HG03575 (cell line): ENCODE measurements at regions not wholly inside any gene's neighbourhood (a gene's known extent, or its start where the extent isn't known, plus 50 kb on each side); places are given as distances from the start of the nearest gene placed in this dataset.
"Not testable (repeated sequence)": the region's sequence is repeated elsewhere in the genome, so short reads cannot be mapped to it uniquely, and the experiment has no call there.

Experiments used
- ATAC-seq: cut with Tn5 transposase; IDR thresholded peaks from one replicate; pipeline ENCODE4 v1.9.1; 2021; ENCODE audit not compliant: unreplicated experiment, insufficient number of reproducible peaks, low FRiP score; ENCODE audit errors: extremely low read depth

DNA sequence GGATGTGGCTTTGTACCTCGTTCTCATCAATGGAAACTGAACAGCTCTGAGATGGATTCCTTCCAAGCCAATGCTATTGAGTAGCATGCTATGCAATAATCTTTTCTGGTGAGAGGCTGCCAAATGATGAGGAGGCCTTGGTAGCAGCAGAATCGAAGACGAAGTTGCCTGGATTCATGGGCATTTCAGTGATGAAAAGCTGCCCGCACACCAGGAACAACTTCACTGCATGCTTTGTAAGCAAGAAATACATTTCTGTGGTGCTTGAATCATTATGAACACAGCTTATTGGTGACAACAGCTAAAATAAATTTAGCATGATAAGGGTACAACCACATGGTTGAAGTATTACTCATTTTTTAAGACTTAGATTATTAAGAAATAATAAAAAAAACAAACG, 246.8 kb upstream of the ROBO1 start:
- ATAC-seq, result no peak

DNA sequence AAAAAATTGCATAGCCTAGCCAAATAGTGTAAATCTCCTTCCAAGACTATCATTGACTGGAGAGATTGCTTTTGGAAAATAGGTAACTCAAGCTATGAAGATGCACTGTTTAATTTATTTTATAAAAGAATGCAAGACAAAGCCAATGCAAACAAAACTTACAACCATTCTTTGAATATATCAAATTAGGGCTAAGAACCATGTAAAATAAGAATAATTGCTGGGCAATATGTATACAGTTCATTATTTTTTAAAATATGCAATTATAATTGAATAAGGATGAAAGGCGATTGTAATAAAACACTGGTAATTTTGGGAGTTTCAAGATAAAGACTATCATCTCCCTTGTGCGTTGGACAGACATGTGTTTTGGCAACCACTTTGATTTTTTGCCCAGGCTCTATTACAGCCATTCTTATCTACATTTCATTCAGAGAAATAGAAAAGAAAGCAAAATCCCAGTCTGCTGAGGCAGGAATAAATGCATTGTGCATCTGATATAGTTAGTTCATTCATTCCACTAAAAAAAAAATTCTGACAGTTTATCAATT, 242.3 kb upstream of the ROBO1 start:
- ATAC-seq, result no peak

DNA sequence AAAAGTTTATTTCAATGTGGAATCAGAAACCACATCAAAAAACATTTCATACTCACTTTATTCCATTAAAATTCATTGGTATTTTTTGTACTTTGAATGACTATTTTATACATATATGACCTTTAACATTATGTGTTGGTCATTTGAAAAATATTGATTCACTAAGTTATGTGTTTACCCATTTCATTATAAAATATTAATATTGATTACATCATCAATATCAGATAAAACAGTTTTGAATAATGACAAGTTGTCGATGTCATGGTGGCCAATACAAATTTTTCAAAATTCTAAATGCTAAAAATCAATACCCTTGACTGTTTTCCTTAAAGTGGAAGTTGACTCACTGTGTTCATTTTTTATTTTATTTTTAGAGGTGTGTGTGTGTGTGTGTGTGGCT, 239.7 kb upstream of the ROBO1 start:
- ATAC-seq, result no peak

DNA sequence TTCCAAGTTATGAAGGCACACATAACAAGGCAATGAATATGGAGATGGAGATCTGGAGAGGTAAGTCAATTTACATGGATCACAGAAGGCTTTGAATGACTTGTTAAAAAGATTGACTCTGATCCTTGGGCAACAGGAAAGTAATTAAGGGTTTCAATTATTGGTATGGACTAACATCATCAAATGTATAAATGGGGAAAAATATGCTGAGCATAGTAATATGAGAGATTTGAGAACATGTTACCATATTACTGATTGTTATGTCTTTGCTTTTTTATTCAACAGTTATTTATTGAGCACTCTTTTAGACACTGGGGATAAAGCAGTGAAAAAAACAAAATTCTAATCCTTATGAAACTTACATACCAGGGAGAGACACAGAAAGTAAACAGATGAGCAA, 238.5 kb upstream of the ROBO1 start:
- no peak for ATAC-seq

DNA sequence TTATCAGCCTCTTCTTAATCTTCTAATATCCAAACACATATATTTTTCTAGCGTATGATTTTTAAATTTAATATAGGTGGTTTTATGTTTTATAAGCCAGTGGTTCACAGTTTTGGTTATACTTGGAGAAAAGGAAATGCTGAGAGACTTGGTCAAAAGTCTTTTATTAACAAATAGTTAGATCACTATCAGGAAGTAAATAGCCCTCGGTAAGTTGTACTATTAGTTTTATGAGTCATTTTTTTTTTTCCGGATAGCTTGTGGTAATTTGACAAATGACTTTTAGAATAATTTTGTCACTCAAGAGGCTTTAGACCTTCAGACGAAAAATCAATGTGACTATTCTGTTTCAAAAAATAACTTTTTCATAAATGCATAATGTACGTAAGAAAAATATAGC, 232.2 kb upstream of the ROBO1 start:
- ATAC-seq, result no peak

DNA sequence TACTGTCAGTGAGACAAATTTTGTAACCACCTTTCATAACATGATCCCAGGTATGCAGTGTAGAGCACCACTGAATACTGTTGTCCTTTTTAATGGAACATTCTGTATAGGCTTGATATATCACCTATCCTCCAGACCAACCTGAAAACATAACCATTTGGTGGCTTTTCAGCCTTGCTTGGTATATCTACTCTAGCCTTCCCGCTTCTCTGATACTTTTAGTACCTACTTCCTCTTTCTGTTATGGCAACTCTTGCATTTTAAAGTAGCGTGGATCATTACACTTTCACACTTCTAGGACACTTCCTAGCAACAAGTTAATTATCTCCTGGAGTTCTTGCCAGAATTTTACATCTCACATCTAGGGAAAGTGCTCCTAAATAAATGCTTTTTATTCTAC, 226.6 kb upstream of the ROBO1 start:
- no peak for ATAC-seq

DNA sequence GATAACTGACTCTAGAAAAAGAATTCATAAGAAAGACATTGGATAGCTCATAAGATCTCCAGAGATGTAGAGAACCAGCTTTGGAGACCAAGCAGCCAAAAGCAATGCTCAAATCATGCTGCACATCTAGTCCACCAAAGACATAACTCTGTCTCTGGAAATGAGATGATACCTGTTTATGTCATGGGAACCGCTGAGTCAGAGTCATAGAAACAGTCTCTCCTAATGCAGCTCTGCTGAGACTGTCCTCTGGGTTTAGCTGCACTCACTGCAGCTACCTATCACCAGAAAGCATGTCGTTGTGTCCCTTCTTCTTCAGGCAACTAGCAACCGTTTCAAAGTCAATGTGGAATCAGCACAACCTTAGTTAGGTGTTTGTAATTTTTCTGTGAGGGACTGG, 218.5 kb upstream of the ROBO1 start:
- ATAC-seq, result no peak

DNA sequence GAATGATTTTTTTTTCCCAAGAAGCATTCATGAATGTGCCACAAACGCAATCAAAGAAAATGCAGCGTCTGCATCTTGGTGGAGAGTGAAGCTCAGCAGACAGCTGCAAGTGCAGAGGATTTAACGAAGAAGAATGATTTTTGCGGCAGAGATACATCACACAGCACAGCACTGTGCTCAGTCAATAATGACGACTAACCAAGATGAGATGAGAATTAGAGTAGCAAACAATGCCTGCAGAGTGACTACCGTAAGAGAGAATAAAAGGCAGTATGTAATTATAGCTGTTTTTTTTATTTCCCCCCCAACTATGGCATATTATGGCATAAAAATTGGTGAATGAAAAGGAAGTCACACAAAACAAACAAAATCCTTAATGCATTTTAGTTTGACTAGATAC, 218.0 kb upstream of the ROBO1 start:
- no peak for ATAC-seq

DNA sequence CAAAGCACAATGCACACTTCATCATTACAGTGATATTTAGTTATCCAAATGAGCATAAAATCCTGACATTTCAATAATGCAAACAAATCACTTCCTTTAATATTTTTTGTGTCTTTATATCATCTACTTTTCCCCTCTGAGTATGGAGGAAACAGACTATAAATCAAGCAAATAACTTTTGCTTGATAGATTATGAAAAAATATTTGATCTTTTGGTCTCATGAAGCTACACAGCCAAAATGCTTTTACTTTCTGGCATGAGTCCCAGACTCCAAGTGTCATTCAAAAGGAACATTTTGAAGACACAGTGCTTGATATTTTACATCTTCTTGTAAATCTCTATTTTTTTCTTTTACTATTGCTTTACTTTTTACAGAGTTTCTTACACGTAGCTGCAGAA, 215.3 kb upstream of the ROBO1 start:
- no peak for ATAC-seq

DNA sequence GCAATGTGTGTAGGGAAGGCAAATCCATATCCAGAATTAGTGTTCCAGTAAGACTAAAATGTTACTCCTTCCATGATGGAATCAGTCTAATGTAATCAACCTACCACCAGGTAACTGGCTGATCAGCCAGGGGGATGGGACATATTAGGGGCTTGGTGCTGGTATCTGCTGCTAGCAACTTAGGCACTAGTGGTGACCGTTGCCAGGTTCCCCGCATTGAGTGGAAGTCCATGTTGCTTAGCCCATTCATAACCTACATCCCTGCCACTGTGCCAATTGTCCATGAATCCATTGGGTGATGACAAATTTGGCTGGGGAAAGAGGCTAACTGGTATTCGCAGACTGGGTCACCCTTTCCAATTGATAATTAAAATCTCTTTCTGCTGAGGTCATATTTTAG, 212.2 kb upstream of the ROBO1 start:
- no peak for ATAC-seq

DNA sequence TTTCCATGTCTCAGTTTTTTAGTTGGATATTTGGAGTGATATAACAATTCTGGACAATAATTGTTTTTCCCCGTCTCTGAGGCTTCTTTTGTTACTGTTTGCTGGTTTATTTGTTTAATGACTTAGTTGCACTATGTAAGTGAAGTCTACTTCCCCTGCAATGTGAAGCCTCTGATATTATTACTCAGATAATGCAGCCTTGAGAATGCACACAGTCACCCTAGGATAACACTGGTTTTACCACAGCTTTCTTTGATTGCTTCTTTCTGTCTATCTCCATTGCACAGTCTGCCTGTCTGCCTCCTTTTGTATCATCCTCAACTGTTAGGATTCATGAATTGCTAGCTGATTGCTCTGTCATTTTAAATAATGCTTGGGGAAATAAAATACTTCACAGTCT, 208.7 kb upstream of the ROBO1 start:
- no peak for ATAC-seq

DNA sequence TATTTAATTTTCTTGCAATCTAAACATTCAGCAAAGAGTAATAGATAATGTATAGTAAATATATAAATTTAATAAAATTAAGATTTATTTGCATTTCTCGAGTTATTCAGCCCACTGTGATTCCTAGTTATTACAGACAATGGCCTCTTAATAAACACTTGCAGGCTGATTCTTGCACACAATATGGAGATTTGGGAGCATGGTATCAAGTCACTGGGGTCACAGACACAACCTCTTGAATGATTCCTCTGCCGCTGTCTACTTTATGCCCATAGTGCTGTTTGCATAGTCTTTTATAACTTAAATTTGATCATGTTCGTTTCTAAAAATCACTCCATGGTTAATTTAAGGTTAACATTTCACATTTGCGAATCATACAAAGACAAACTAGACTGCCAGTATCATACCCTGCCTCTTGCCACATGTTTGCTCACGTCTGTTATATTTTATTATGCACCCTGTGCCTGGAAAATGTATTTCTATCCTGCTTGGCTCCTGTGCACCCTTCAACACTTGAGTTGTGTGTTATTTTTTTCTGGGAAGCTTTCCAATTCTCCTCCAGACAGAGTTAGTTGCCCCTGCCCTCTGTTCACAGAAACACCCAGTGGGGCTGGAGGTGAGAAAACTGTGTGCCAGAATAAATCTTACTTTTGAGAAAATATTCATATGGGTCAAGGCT, 206.3 kb upstream of the ROBO1 start:
- no peak for ATAC-seq

DNA sequence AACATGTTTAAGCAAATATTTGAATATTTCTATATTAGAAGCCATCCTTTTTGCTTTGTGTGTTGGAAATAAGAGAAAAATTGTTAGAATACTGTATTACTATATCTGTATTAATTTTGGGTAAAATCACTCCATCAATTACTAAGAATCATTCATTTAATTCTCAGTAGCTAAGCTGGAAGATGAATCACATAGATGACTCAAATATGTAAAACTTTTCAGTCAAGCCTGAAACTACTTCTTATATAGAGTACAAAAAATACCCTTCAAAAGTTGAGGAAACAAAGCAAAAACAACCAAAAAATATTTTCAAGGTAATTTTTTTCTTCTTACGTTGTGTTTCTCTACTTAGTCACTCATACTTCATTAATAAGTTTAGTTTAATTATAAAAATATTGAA, 205.7 kb upstream of the ROBO1 start:
- no peak for ATAC-seq

DNA sequence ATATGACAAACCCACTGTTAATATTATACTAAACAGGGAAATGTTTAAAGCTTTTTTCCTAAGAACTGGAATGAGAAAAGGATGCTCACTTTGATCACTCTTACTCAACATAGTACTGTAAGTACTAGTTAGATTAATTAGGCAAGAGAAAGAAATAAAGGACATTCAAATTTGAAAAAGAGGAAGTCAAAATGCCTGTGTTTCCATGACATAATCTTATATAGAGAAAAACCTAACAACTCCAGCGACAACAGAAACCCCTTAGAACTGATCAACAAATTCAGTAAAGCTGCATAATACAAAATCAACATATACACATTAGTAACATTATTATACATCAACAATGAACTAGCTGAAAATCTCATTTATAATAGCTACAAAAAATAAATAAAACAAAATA, 200.6 kb upstream of the ROBO1 start:
- no peak for ATAC-seq

DNA sequence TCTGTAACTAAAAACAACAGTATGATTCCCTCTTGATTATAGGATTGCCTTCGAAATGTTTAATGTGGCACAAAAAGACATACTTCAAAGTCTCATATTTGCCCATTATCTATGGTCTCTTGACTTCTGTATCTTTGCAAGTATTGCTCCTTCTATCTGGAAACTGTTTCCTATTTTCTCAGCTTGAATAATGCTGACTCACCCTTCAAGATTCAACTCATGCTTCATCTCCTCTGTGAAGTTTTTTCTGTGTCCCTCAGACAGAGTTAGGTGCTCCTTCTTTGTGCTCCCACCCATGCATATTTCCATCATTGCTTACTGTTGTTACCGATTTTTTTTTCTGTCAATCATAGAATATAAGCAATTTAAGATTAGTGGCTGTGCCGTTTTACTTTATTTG, 192.8 kb upstream of the ROBO1 start:
- no peak for ATAC-seq

DNA sequence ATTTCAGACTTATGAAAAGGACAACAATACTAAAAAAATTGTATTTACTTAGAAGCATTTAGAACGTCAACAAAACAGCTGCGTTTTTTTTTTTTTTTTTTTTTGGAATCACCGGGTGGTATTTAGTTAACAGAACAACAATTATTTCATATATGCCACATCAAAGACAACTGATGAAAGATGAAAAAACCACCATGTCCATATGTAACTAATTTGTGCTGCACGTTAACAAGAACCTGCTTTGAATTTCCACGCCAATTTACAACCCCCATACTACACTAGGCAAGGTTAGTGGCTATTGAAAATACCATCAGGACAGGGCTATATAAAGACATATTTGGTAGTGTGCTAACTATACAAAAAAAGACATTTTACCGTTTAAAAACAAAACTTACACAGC, 189.3 kb upstream of the ROBO1 start:
- ATAC-seq, result no peak

DNA sequence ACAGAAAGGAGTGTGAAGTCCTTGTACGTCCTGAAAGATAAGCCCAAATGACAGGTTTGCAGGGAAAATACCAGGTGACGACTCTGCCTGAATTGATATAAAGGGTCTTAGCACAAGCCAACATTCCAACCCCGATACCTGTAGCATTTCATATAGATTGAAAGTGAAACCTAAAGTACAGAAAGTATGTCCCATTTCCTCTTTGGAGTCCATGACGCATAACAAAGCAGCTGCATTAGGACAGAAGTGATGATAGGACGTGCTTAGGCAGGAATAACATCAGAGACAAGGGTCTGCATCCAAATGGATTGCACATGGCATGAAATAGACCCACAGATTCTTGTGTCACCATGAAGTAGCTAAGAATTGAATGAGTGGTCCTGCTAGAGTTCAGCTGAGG, 187.0 kb upstream of the ROBO1 start:
- ATAC-seq, result no peak

DNA sequence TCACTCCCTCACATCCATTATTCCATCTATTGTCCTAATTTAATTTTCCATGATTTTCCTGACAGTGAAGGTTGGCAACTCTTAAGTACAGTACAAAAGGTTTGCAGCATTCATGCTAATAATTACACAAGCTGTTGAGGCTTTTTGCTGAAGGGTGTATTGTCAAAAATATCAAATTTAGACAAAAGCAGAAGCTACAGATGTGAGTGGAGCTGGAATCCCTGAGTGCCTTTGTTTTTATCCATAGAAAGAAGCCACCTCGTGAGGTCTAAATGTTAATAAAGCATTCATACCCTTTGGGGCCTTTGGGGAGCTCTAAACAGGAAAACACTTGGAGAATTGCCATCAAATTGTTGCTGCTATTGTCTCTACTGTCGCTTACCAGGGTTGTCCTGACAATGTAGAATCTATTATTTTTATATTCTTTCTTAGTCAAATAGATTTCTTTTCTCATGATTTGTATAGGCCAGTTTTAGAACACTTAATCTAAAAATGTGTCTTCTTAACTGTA, 185.8 kb upstream of the ROBO1 start:
- no peak for ATAC-seq

DNA sequence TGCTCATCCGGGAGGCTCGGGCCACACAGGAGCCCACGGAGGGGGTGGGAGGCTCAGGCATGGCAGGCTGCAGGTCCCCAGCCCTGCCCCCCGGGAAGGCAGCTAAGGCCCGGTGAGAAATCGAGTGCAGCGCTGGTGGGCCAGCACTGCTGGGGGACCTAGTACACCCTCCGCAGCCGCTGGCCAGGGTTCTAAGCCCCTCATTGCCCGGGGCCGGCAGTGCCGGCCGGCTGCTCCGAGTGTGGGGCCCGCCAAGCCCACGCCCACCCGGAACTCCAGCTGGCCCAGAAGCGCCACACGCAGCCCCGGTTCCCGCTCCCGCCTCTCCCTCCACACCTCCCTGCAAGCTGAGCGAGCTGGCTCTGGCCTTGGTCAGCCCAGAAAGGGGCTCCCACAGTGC, 183.6 kb upstream of the ROBO1 start:
- ATAC-seq, result not testable (repeated sequence)

DNA sequence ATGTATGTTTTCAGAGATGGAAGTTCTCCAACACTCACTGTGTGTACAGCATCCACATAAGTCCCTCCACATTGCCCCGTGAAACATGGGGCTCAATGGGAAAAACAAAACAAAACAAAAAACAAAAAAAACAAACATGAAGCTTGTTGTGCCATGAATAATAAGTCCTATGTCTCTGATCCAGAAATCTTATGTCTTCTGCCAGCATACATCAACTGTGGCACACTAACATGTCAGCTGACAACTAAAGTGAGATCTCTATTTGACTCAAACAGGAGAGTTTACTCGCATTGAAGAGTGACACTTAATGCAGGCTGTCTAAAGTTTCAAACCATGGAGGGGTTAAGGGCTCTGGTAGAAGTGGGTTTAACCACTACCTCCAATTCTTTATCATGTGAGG, 180.2 kb upstream of the ROBO1 start:
- ATAC-seq, result no peak

DNA sequence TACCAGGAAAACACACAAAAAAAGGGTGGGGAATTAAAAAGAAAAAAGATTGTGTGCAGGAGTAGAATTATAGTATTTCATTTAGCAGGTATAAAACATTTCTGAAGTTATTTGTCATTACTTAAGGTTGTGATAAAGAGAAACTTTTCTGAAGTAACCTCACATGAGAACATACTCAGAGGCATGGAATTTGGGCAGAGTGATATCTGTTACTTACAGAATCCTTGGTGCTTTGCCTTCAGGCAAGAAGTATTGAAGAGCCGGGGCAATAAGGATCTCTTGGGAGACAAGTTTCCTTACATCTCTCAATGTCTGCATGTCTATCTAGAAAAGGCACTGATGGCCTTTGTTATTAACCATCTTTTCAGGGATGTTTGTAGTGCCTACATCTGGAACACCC, 179.7 kb upstream of the ROBO1 start:
- ATAC-seq, result no peak
